ENCODE measurements at regions not wholly inside any gene's neighbourhood (a gene's known extent, or its start where the extent isn't known, plus 50 kb on each side); places are given as distances from the start of the nearest gene placed in this dataset.

GRCh38 chr6:120395784-120396183, 938.5 kb downstream of the TBC1D32 start:
- in situ Hi-C loops (cut with HindIII; ENCODE audit: low sequenced_read_pairs), result no loop called here

GRCh38 chr6:120395330-120395729, 939.0 kb downstream of the TBC1D32 start:
- no peak overlapping the region for H3K4me3 ChIP-seq (ENCODE audit: low read depth, low read length)
- no peak for DNase-seq (ENCODE audit: low read depth, low spot score)
- in situ Hi-C loops (cut with HindIII; ENCODE audit: low sequenced_read_pairs), result no loop called here
- no peak for TF ChIP-seq CTCF (IDR thresholded peaks at IDR 0.05; ENCODE audit: low read depth, low read length)

More at GRCh38 chr6:120395784-120396183, 938.5 kb downstream of the TBC1D32 start:
- DNase-seq (ENCODE audit: low read depth, low spot score), result no peak
- no peak for TF ChIP-seq CTCF (IDR thresholded peaks at IDR 0.05; ENCODE audit: low read depth, low read length)
- no peak overlapping the region for H3K4me3 ChIP-seq (ENCODE audit: low read depth, low read length)

- no peak for DNase-seq (ENCODE audit: low read depth, low spot score)
- no peak for TF ChIP-seq CTCF (IDR thresholded peaks at IDR 0.05; ENCODE audit: low read depth, low read length)
- in situ Hi-C loops (cut with HindIII; ENCODE audit: low sequenced_read_pairs), result no loop called here
- H3K4me3 ChIP-seq (ENCODE audit: low read depth, low read length), result no peak overlapping the region
Observed at GRCh38 chr6:120392941-120393340, 941.3 kb downstream of the TBC1D32 start.

- no peak for TF ChIP-seq CTCF (IDR thresholded peaks at IDR 0.05; ENCODE audit: low read depth, low read length)
- in situ Hi-C loops (cut with HindIII; ENCODE audit: low sequenced_read_pairs), result no loop called here
- H3K4me3 ChIP-seq (ENCODE audit: low read depth, low read length), result no peak overlapping the region
- peak; percentile 62 for DNase-seq (ENCODE audit: low read depth, low spot score)
Observed at GRCh38 chr6:120384671-120385070, 949.6 kb downstream of the TBC1D32 start.

- DNase-seq (ENCODE audit: low read depth, low spot score), result no peak
- no peak overlapping the region for H3K4me3 ChIP-seq (ENCODE audit: low read depth, low read length)
- no peak for TF ChIP-seq CTCF (IDR thresholded peaks at IDR 0.05; ENCODE audit: low read depth, low read length)
- in situ Hi-C loops (cut with HindIII; ENCODE audit: low sequenced_read_pairs), result no loop called here
Observed at GRCh38 chr6:120383681-120384080, 950.6 kb downstream of the TBC1D32 start.

- DNase-seq (ENCODE audit: low read depth, low spot score), result peak; percentile 56
- H3K4me3 ChIP-seq (ENCODE audit: low read depth, low read length), result no peak overlapping the region
- TF ChIP-seq CTCF (IDR thresholded peaks at IDR 0.05; ENCODE audit: low read depth, low read length), result peak; percentile 60
- in situ Hi-C loops (cut with HindIII; ENCODE audit: low sequenced_read_pairs), result no loop called here
Observed at GRCh38 chr6:120378582-120379220, 955.6 kb downstream of the TBC1D32 start.

Measured in astrocyte of the spinal cord (primary cell).